GM13977 (cell line): ENCODE measurements at regions not wholly inside any gene's neighbourhood (a gene's known extent, or its start where the extent isn't known, plus 50 kb on each side); places are given as distances from the start of the nearest gene placed in this dataset.

Experiments
- DNase-seq: peaks from one replicate; pipeline ENCODE4 v3.0.0; 2012; ENCODE audit warnings: low spot score
- CTCF ChIP-seq: IDR thresholded peaks from 2 replicates; pipeline ENCODE4 v1.5.1; 2012; ENCODE audit warnings: mild to moderate bottlenecking, control low read depth; ENCODE audit not compliant: insufficient read depth; ENCODE audit errors: extremely low read depth, missing control alignments
- in situ Hi-C: fragments of 300-500 bp; cut with MboI; formaldehyde crosslinking; loops from one replicate; pipeline ENCODE4 v1.12.0; 2022; ENCODE audit warnings: low sequenced_read_pairs, low pct_unique_long_range_greater_than_20kb, mixed read lengths, inconsistent platforms; ENCODE audit not compliant: unreplicated experiment

- no peak for TF ChIP-seq CTCF
- DNase-seq = no peak
- in situ Hi-C loops = no loop called here
Observed at GRCh38 chr11:128407962-128408361, 179.4 kb downstream of the ETS1 start.

GRCh38 chr11:128405714-128406662, 181.4 kb downstream of the ETS1 start:
- in situ Hi-C loops = no loop called here
- no peak for TF ChIP-seq CTCF
- no peak for DNase-seq

GRCh38 chr11:128405112-128405511, 182.2 kb downstream of the ETS1 start:
- in situ Hi-C loops = no loop called here
- no peak for TF ChIP-seq CTCF
- no peak for DNase-seq

- in situ Hi-C loops = no loop called here
- DNase-seq = no peak
- TF ChIP-seq CTCF = no peak
Observed at GRCh38 chr11:128404437-128404836, 182.9 kb downstream of the ETS1 start.

- no peak for DNase-seq
- TF ChIP-seq CTCF = no peak
- in situ Hi-C loops = no loop called here
Observed at GRCh38 chr11:128400382-128401203, 186.8 kb downstream of the ETS1 start.

GRCh38 chr11:128399251-128400121, 187.9 kb downstream of the ETS1 start:
- in situ Hi-C loops = no loop called here
- no peak for DNase-seq
- TF ChIP-seq CTCF = no peak
